Retina (tissue), 1 donor: ENCODE measurements at regions not wholly inside any gene's neighbourhood (a gene's known extent, or its start where the extent isn't known, plus 50 kb on each side); places are given as distances from the start of the nearest gene placed in this dataset.
"Not testable (repeated sequence)": the region's sequence is repeated elsewhere in the genome, so short reads cannot be mapped to it uniquely, and the experiment has no call there.

ENCODE experiments used
- DNase-seq: peaks from one replicate; pipeline ENCODE4 v3.0.0-alpha.2; 2016

DNA sequence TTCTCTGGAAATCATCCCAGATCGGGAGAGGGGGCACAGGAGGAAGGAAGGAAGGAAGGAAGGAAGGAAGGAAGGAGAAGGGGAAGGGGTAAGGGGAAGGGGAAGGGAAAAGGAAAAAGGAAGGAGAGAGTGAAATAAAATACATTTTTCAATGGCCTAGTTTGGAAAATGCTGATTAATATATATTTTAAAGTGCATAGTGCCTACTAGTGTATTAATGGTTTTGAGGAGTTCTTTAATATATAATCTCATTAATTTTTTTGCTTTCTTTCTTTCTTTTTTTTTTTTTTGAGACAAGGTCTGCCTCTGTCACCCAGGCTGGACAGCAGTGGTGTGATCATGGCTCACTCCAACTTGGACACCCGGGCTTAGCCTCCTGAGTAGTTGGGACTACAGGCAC is 107.8 kb upstream of the FOLH1 start:
- no peak for DNase-seq

DNA sequence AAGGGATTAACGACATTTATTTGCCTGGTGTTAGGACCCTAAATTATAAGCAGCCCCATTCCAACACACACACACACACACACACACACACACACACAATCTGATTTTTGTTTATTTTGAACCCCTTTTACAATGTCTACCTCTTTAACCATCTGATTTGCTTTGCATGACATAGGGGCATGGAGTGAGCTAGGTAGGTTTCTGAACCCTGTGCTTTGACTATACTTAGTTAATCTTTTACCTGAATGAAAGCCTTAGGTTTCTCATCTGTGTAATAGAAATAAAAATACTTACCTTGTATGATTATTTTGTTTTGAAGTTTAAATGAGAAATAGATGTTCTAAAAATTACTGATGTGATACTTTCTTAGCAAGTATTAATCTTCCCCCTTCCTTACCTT is 94.7 kb upstream of the FOLH1 start:
- DNase-seq: no peak

DNA sequence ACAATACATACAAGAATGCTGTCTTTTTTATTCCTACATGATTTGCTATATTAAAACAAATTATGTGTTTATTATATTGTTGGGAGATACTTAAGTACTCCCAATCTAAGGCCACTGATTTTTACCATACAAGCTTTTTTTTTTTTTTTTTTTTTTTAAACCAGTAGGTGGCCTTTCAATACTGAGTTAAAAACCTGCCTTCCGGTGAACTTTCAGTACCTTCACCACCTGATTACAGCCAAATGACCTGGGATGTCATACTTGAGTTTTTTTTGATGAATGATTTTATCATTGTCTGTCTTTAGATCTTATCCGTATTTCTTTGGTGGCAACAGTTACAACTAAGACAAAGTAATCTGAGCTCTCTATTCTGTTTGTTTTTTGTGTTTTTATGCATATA is 94.0 kb upstream of the FOLH1 start:
- DNase-seq: no peak

DNA sequence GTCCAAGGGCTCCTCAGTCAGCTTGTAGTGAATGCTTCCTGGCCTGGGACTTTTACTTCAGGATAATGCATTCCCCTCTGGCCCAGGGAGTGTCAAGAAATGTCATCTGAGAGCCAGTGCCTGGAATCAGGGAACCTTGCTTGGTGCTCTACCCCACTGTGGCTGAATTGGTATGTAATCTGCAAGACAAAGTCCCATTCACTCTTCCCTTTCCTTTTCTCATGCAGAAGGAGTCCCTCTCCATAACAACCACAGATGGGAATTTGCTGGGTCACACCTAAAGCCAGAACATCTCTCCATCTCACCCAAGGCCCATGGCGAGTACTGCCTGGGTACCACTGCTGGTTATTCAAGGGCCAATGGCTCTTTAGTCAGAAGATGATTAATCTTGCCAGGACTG is 89.6 kb upstream of the FOLH1 start:
- not testable (repeated sequence) for DNase-seq

DNA sequence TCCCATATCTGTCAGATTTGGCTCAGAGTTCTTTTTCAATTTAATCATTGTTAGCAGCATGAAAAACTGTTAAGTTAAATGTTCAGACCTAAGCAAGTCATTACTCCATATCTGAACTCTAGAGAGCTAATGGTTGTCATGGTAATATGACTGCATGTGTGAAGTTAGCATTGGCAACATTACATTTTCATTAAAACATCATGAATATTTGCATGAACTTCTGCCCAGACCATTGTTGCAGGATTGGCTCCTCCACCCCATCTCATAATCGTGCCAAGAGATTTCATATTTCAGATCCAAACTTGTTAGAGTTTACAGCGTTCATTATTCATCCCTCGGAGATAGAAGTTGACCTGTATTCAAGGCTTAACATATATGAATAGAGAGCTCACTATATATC is 75.5 kb upstream of the FOLH1 start:
- not testable (repeated sequence) for DNase-seq

DNA sequence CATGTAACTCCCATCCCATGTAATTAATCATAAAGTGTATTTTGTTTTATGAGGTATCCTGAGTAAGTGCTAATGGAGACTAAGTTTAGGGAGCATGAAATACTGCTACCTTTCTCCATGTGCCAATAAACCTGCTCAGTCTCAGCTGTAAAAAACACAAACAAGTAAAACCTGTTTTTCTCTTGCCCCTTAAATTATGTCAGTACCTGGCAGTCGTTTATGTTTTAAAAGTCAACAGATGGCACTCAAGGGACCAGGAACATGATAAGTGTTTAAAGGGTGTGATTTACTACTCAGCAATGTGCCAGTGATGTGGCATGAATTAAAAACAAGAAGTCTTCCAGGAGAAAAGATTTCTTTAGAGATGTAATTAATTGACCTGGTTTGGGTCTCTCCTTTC is 74.9 kb upstream of the FOLH1 start:
- DNase-seq: not testable (repeated sequence)

DNA sequence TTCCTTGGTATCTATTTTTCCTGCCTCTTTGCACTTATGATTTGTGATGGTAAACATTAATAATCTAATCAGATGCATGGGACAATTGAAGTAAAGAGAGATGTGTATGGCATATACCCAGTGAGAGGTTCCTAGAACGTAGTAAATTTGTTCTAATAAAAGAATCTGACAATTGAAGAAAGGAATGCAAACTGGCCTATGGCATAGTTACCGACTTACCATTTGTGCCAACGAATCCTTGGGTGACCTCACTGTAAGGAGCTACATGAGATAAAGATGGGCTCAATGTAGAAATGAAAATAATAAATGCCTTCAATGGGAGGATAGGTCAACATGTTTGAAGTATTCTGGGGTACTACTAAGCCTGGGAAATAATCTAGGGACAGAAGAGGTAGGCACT is 73.7 kb upstream of the FOLH1 start:
- DNase-seq: not testable (repeated sequence)

DNA sequence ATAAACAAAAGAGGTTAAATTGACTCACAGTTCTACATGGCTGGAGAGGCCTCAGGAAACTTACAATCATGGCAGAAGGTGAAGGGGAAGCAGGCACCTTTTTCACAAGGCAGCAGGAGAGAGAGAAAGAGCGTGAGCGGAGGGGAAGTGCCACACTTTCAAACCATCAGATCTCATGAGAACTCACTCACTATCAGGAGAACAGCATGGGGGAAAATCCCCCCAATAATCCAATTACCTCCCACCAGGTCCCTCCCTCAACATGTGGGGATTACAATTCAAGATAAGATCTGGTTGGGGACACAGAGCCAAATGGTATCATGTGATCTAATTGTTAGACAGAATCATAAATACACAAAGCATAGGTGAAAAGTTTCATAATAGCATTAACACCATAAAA is 69.5 kb upstream of the FOLH1 start:
- DNase-seq: not testable (repeated sequence)
